ENCODE measurements at regions not wholly inside any gene's neighbourhood (a gene's known extent, or its start where the extent isn't known, plus 50 kb on each side); places are given as distances from the start of the nearest gene placed in this dataset.

- Histone ChIP-seq H3K36me3 (no peaks in the 10 kb centered on the region), H3K4me1 (no peaks in the 10 kb centered on the region), H3K27ac (no peak overlapping the region), H3K27me3 (no peaks in the 10 kb centered on the region), H3K4me3 (no peak overlapping the region), H3K9me3 (no peaks in the 10 kb centered on the region)
- no peak for DNase-seq
- TF ChIP-seq CTCF (IDR thresholded peaks at IDR 0.05), result no peak
- intact Hi-C loops (cut with DNase I), result no loop called here
- no peak for ATAC-seq
These were observed 385.7 kb downstream of the STK39 start for GRCh38 chr2:167861574-167862193.

- no peak overlapping the region for H3K27ac ChIP-seq
- no peak for ATAC-seq
- intact Hi-C loops (cut with DNase I), result no loop called here
These were observed 387.3 kb downstream of the STK39 start for GRCh38 chr2:167860082-167860481.

GRCh38 chr2:167859676-167860075 is 387.7 kb downstream of the STK39 start:
- DNase-seq (no peak), ATAC-seq (no peak)
- Histone ChIP-seq H3K36me3 (no peaks in the 10 kb centered on the region), H3K4me1 (no peaks in the 10 kb centered on the region), H3K27ac (no peak overlapping the region), H3K27me3 (no peaks in the 10 kb centered on the region), H3K4me3 (no peak overlapping the region), H3K9me3 (no peaks in the 10 kb centered on the region)
- intact Hi-C loops (cut with DNase I), result no loop called here
- no peak for TF ChIP-seq CTCF (IDR thresholded peaks at IDR 0.05)

More at GRCh38 chr2:167860082-167860481, 387.3 kb downstream of the STK39 start:
- no peak for TF ChIP-seq CTCF (IDR thresholded peaks at IDR 0.05)
- no peaks in the 10 kb centered on the region for H3K9me3 ChIP-seq
- no peaks in the 10 kb centered on the region for H3K27me3 ChIP-seq
- no peaks in the 10 kb centered on the region for H3K36me3 ChIP-seq
- no peak overlapping the region for H3K4me3 ChIP-seq
- no peak for DNase-seq
- no peaks in the 10 kb centered on the region for H3K4me1 ChIP-seq

DNA sequence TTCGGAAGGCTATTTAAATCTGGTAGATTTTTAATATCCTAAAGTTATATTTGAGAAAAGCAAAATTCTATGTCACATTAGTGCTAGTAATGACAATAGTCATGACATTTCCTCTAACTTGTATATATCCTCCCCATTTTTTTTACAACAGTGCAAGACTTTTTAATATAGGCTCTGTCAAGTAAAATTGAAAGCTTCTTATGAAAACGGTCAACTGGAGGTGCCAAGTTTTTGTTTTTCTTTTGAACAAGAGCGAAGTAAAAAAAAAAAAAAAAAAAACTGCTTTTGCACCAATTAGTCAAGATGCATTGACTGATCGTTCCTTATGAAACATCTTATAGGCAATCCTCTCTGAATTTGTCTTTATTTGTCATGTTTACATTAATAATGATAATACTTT is 389.3 kb downstream of the STK39 start:
- Histone ChIP-seq H3K4me3 (no peak overlapping the region), H3K27ac (no peak overlapping the region), H3K36me3 (no peaks in the 10 kb centered on the region), H3K27me3 (no peaks in the 10 kb centered on the region), H3K4me1 (no peaks in the 10 kb centered on the region), H3K9me3 (no peaks in the 10 kb centered on the region)
- no peak for TF ChIP-seq CTCF (IDR thresholded peaks at IDR 0.05)
- intact Hi-C loops (cut with DNase I), result no loop called here
- no peak for DNase-seq
- no peak for ATAC-seq

DNA sequence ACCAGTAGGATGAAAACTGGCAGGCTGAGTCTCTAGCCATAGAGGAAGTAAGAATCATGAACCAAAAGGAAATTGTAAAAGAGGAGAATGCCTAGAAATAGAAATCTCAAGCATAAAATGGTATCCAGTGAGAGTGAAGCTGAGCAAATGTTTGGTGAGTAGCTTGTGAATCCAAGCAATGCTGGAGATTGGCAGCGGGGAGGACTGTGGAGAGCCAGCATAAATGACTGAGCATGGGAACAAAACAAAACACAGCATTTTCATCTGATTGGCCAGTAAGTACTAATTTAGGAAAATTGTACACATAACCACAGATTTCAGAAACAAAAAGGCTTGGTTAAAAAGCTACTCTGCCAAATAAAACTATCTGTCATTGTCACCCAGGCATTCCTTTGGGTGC is 390.0 kb downstream of the STK39 start:
- Histone ChIP-seq H3K36me3 (no peaks in the 10 kb centered on the region), H3K4me3 (no peak overlapping the region), H3K27ac (no peak overlapping the region), H3K27me3 (no peaks in the 10 kb centered on the region), H3K4me1 (no peaks in the 10 kb centered on the region), H3K9me3 (no peaks in the 10 kb centered on the region)
- no peak for DNase-seq
- TF ChIP-seq CTCF (IDR thresholded peaks at IDR 0.05), result no peak
- no peak for ATAC-seq
- intact Hi-C loops (cut with DNase I), result no loop called here

DNA sequence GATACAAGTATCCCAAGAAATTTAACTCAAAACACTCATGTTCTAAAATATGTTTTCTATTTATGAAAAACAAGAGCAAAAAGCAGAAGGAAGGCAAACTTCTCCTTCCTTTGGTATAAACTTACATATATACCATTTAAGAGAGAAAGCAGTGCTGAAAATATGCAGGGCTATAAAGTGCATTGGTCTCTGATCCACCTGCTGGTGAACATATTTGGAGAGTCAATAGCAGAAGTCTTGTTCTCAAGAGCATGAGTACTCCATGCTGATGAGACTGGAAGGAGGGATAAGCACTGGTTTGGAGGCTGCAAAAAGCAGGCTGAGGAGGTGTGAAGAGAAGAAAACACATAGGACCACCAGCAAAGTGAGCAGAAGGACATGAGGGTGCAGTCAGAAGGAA is 391.2 kb downstream of the STK39 start:
- no peak for DNase-seq
- no peak for TF ChIP-seq CTCF (IDR thresholded peaks at IDR 0.05)
- intact Hi-C loops (cut with DNase I), result no loop called here

More for the DNA sequence above, 391.2 kb downstream of the STK39 start:
- H3K4me1 ChIP-seq, result no peaks in the 10 kb centered on the region
- no peak overlapping the region for H3K4me3 ChIP-seq
- H3K27me3 ChIP-seq, result no peaks in the 10 kb centered on the region
- H3K9me3 ChIP-seq, result no peaks in the 10 kb centered on the region
- no peak overlapping the region for H3K27ac ChIP-seq
- H3K36me3 ChIP-seq, result no peaks in the 10 kb centered on the region
- ATAC-seq, result no peak
